Endodermal cell (in vitro differentiated cells): ENCODE measurements at regions not wholly inside any gene's neighbourhood (a gene's known extent, or its start where the extent isn't known, plus 50 kb on each side); places are given as distances from the start of the nearest gene placed in this dataset.

Experiments used
- DNase-seq: peaks from one replicate; pipeline ENCODE4 v3.0.0-alpha.2; 2017
- H3K27ac ChIP-seq: 2 replicates; pipeline ENCODE4 v1.5.1; 2013; ENCODE audit warnings: mild to moderate bottlenecking, low read depth, low read length, moderate library complexity
- H3K27me3 ChIP-seq: 2 replicates; pipeline ENCODE4 v1.6.1; 2013; ENCODE audit warnings: mild to moderate bottlenecking, low read length, moderate library complexity; ENCODE audit not compliant: insufficient read depth, control insufficient read depth, poor library complexity, severe bottlenecking
- H3K36me3 ChIP-seq: 2 replicates; pipeline ENCODE4 v1.7.0; 2013; ENCODE audit warnings: mild to moderate bottlenecking, low read length, moderate library complexity; ENCODE audit not compliant: control insufficient read depth, insufficient read depth
- H3K4me1 ChIP-seq: one replicate; pipeline ENCODE4 v1.7.0; 2013; ENCODE audit warnings: low read length; ENCODE audit not compliant: control insufficient read depth, insufficient read depth
- H3K4me3 ChIP-seq: 2 replicates; pipeline ENCODE4 v1.5.1; 2013; ENCODE audit warnings: mild to moderate bottlenecking, low read length, moderate library complexity
- H3K9ac ChIP-seq: 2 replicates; pipeline ENCODE4 v1.6.1; 2013; ENCODE audit warnings: mild to moderate bottlenecking, low read length, moderate library complexity; ENCODE audit not compliant: poor library complexity, severe bottlenecking; ENCODE audit errors: extremely low read depth
- H3K9me3 ChIP-seq: 2 replicates; pipeline ENCODE4 v1.6.1; 2013; ENCODE audit warnings: mild to moderate bottlenecking, low read length, moderate library complexity; ENCODE audit not compliant: control insufficient read depth
- H3K27ac Mint-ChIP-seq: 2 replicates; pipeline ENCODE4 v1.8.0; 2020; ENCODE audit warnings: mixed read lengths
- H3K27me3 Mint-ChIP-seq: 2 replicates; pipeline ENCODE4 v1.8.0; 2021; ENCODE audit warnings: mild to moderate bottlenecking, mixed read lengths; ENCODE audit not compliant: insufficient read depth
- H3K36me3 Mint-ChIP-seq: 2 replicates; pipeline ENCODE4 v1.8.0; 2020; ENCODE audit warnings: low read depth, mixed read lengths
- H3K4me1 Mint-ChIP-seq: 2 replicates; pipeline ENCODE4 v1.8.0; 2020; ENCODE audit warnings: mixed read lengths
- H3K4me3 Mint-ChIP-seq: 2 replicates; pipeline ENCODE4 v1.8.0; 2020; ENCODE audit warnings: mild to moderate bottlenecking, moderate library complexity, mixed read lengths
- H3K9me3 Mint-ChIP-seq: 2 replicates; pipeline ENCODE4 v1.8.0; 2020; ENCODE audit warnings: mild to moderate bottlenecking, mixed read lengths
- WGBS, 2 experiments: methylation state at CpG; one replicate each; pipeline versions ENCODE4 v1.1.5 to v1.1.7; 2013; ENCODE audit warnings: missing lambda C conversion rate in 2 of 2, mixed read lengths in 1 of 2; ENCODE audit not compliant: insufficient coverage in 1 of 2, insufficient read length in 1 of 2; 5-methylcytosine and 5-hydroxymethylcytosine counted together
- TF ChIP-seq, protein P1 (sequence below): fragments of 200-600 bp; sonication (generic); conservative IDR thresholded peaks from 2 replicates; pipeline ENCODE4 v1.5.0; 2021; ENCODE audit warnings: antibody characterized with exemption, mild to moderate bottlenecking

DNA sequence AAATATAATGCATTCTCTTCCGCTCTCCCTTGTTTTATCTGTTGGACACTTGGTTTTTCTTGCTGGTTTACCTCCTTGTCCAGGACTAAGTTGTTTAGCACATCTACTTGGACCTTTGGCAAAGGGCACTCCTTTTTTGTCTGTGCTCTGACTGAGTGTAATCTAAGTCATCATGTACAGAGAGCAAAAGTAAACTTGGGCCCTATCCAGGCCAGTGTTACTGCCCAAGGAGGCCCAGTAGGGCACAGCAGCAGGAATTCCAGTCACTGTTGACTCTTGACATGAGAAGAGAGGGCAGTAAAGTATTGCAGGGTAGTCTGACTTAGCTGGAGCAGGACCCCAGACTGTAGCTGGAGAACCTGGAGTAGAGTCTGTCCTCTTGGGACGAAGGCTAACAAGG lies 445.5 kb downstream of the ZIC3 start:
- H3K27ac Mint-ChIP-seq: no peak overlapping the region

DNA sequence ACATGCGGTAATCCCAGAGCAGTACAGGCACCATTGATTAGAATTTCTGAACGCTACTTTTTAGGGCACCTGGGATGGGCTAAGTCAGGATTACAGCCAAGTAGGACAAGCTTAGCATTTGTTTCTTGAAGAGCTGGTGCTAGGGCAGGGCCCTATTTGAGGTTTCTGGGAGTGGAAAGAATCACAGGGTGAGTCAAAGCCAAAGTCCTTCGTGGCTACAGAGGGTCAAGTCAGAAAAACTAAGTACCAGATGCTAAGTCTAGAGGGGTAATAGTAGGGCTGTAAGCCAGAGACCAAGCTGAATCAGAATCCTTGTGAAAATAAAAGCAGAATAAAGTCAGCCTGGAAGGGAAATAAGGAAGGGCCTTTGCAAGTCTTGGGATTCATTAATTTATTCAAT lies 448.6 kb downstream of the ZIC3 start:
- no peak overlapping the region for H3K4me3 ChIP-seq
- no peaks in the 10 kb centered on the region for H3K4me1 ChIP-seq
- no peak for DNase-seq
- H3K9me3 Mint-ChIP-seq: peaks cover 26% of the 10 kb centered on the region
- no peaks in the 10 kb centered on the region for H3K4me1 Mint-ChIP-seq
- no peak overlapping the region for H3K27ac ChIP-seq
- no peaks in the 10 kb centered on the region for H3K36me3 ChIP-seq
- H3K27ac Mint-ChIP-seq: no peak overlapping the region
- H3K27me3 ChIP-seq: no peaks in the 10 kb centered on the region
- no peaks in the 10 kb centered on the region for H3K27me3 Mint-ChIP-seq
- no peak overlapping the region for H3K9ac ChIP-seq
- H3K4me3 Mint-ChIP-seq: no peak overlapping the region
- H3K9me3 ChIP-seq: no peaks in the 10 kb centered on the region
- TF ChIP-seq, protein P1, sequence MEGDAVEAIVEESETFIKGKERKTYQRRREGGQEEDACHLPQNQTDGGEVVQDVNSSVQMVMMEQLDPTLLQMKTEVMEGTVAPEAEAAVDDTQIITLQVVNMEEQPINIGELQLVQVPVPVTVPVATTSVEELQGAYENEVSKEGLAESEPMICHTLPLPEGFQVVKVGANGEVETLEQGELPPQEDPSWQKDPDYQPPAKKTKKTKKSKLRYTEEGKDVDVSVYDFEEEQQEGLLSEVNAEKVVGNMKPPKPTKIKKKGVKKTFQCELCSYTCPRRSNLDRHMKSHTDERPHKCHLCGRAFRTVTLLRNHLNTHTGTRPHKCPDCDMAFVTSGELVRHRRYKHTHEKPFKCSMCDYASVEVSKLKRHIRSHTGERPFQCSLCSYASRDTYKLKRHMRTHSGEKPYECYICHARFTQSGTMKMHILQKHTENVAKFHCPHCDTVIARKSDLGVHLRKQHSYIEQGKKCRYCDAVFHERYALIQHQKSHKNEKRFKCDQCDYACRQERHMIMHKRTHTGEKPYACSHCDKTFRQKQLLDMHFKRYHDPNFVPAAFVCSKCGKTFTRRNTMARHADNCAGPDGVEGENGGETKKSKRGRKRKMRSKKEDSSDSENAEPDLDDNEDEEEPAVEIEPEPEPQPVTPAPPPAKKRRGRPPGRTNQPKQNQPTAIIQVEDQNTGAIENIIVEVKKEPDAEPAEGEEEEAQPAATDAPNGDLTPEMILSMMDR: no peak
- H3K36me3 Mint-ChIP-seq: no peaks in the 10 kb centered on the region
- WGBS, 2 experiments: 75% methylated on average over 3 of the region's 3 CpGs; no CpG with 5 or more reads in 1 of the 2 experiments

More for the DNA sequence above, 445.5 kb downstream of the ZIC3 start:
- Histone ChIP-seq H3K27ac (no peak overlapping the region), H3K9me3 (no peaks in the 10 kb centered on the region), H3K27me3 (no peaks in the 10 kb centered on the region), H3K4me1 (no peaks in the 10 kb centered on the region), H3K36me3 (no peaks in the 10 kb centered on the region), H3K9ac (no peak overlapping the region), H3K4me3 (no peak overlapping the region)
- no peak for DNase-seq
- no peaks in the 10 kb centered on the region for H3K36me3 Mint-ChIP-seq
- no peaks in the 10 kb centered on the region for H3K27me3 Mint-ChIP-seq
- 100% methylated on average over 2 of the region's 2 CpGs; no CpG with 5 or more reads in 1 of the 2 experiments for WGBS, 2 experiments
- H3K4me1 Mint-ChIP-seq: no peaks in the 10 kb centered on the region
- H3K4me3 Mint-ChIP-seq: no peak overlapping the region
- H3K9me3 Mint-ChIP-seq: peaks cover 29% of the 10 kb centered on the region
- TF ChIP-seq, protein P1: no peak

DNA sequence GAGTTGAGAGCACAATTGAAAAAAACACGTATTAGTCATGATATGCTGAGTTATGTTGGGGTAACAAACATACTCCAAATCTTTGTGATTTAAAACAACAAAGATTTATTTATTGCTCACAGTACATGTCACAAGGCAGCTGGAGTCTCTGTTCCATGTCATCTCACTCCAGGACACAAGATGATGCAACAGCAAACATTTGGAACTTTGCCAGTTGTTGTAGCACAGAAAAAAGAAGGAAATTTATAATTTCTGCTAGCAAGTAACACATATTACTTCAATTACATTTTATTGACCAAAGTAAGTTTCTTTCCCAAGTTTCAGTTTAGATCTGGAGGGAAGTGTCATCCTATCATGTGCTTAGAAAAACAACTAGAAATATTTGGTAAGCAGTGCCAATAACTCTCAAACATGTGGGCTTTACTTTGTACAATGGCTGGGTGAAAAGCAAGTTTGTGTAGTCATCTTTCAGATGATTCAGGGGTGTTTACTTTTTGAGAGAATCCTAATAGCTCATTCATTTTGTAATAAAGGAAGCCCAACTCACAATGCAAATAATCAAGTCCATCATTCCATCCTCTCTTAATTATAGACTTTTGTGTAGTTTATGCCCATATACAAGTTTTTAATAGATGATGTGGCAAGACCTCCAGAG lies 452.3 kb downstream of the ZIC3 start:
- WGBS, 2 experiments: no CpG with 5 or more reads among the region's 1 CpG
- Histone ChIP-seq H3K9me3 (no peaks in the 10 kb centered on the region), H3K4me1 (no peaks in the 10 kb centered on the region), H3K4me3 (no peak overlapping the region), H3K27ac (no peak overlapping the region), H3K9ac (no peak overlapping the region), H3K27me3 (no peaks in the 10 kb centered on the region), H3K36me3 (no peaks in the 10 kb centered on the region)
- DNase-seq: no peak
- Mint-ChIP-seq H3K4me3 (no peak overlapping the region), H3K36me3 (no peaks in the 10 kb centered on the region), H3K27ac (no peak overlapping the region), H3K27me3 (no peaks in the 10 kb centered on the region), H3K4me1 (peaks cover 13% of the 10 kb centered on the region), H3K9me3 (peaks cover 24% of the 10 kb centered on the region)
- TF ChIP-seq, protein P1: no peak
